ENCODE measurements at regions not wholly inside any gene's neighbourhood (a gene's known extent, or its start where the extent isn't known, plus 50 kb on each side); places are given as distances from the start of the nearest gene placed in this dataset.

GRCh38 chr3:148360051-148360450, 337.7 kb upstream of the AGTR1 start:
- TF ChIP-seq CTCF (IDR thresholded peaks at IDR 0.05; ENCODE audit: low read depth, low read length, poor library complexity, severe bottlenecking) (no peak), EZH2phosphoT487 (IDR thresholded peaks at IDR 0.05; ENCODE audit: borderline replicate concordance, low read length) (no peak)
